ENCODE measurements at regions not wholly inside any gene's neighbourhood (a gene's known extent, or its start where the extent isn't known, plus 50 kb on each side); places are given as distances from the start of the nearest gene placed in this dataset.
"Not testable (repeated sequence)": the region's sequence is repeated elsewhere in the genome, so short reads cannot be mapped to it uniquely, and the experiment has no call there.

GRCh38 chr11:71150859-71151258 is 101.5 kb downstream of the SHANK2 start:
- no peak for DNase-seq

- DNase-seq: no peak
Measured at GRCh38 chr11:71148716-71149115, 103.7 kb downstream of the SHANK2 start.

- no peak for DNase-seq
Measured at GRCh38 chr11:71147331-71147730, 105.0 kb downstream of the SHANK2 start.

- DNase-seq: no peak
Measured at GRCh38 chr11:71146846-71147245, 105.5 kb downstream of the SHANK2 start.

GRCh38 chr11:71145988-71146824 is 106.2 kb downstream of the SHANK2 start:
- no peak for DNase-seq

GRCh38 chr11:71145368-71145767 is 107.0 kb downstream of the SHANK2 start:
- DNase-seq: no peak

- DNase-seq: no peak
Measured at GRCh38 chr11:71144736-71145135, 107.6 kb downstream of the SHANK2 start.

- no peak for DNase-seq
Measured at GRCh38 chr11:71144010-71144409, 108.4 kb downstream of the SHANK2 start.

- DNase-seq: no peak
Measured at GRCh38 chr11:71140206-71140919, 112.0 kb downstream of the SHANK2 start.

GRCh38 chr11:71139516-71140205 is 112.7 kb downstream of the SHANK2 start:
- DNase-seq: no peak

- DNase-seq: no peak
Measured at GRCh38 chr11:71138737-71139425, 113.5 kb downstream of the SHANK2 start.

GRCh38 chr11:71137376-71137775 is 115.0 kb downstream of the SHANK2 start:
- DNase-seq: no peak

- DNase-seq: no peak
Measured at GRCh38 chr11:71136095-71136845, 116.1 kb downstream of the SHANK2 start.

GRCh38 chr11:71135112-71135511 is 117.3 kb downstream of the SHANK2 start:
- no peak for DNase-seq

GRCh38 chr11:71133946-71134345 is 118.4 kb downstream of the SHANK2 start:
- DNase-seq: no peak

- no peak for DNase-seq
Measured at GRCh38 chr11:71131861-71132260, 120.5 kb downstream of the SHANK2 start.

- no peak for DNase-seq
Measured at GRCh38 chr11:71130106-71130505, 122.3 kb downstream of the SHANK2 start.

GRCh38 chr11:71129624-71130023 is 122.8 kb downstream of the SHANK2 start:
- DNase-seq: no peak

GRCh38 chr11:71127806-71128205 is 124.6 kb downstream of the SHANK2 start:
- DNase-seq: no peak

GRCh38 chr11:71126401-71126800 is 126.0 kb downstream of the SHANK2 start:
- DNase-seq: not testable (repeated sequence)

- DNase-seq: no peak
Measured at GRCh38 chr11:71125150-71125549, 127.2 kb downstream of the SHANK2 start.

- no peak for DNase-seq
Measured at GRCh38 chr11:71124127-71124526, 128.2 kb downstream of the SHANK2 start.

Data from NCI-H226 (cell line).